ENCODE measurements at regions not wholly inside any gene's neighbourhood (a gene's known extent, or its start where the extent isn't known, plus 50 kb on each side); places are given as distances from the start of the nearest gene placed in this dataset.

- DNase-seq (ENCODE audit: low read depth, low spot score) (no peak), FAIRE-seq (no peak)
- ChIA-PET CTCF (no interaction called here), POLR2A (no interaction called here)
- no peaks in the 10 kb centered on the region for H3K9me1 ChIP-seq (replicated peaks; ENCODE audit: control insufficient read depth, extremely low read depth, insufficient read depth, low read length)
- H3K36me3 ChIP-seq (ENCODE audit: control insufficient read depth in 2 of 2, extremely low read depth in 1 of 2, insufficient read depth in 2 of 2, low read length in 2 of 2), result no peaks in the 10 kb centered on the region
- no peaks in the 10 kb centered on the region for H3K9me3 ChIP-seq (replicated peaks; ENCODE audit: control insufficient read depth, insufficient read depth, low read length)
- no peak overlapping the region for H3K4me3 ChIP-seq (replicated peaks in 1 of 3; ENCODE audit: insufficient read depth in 1 of 3, low read depth in 1 of 3, low read length in 3 of 3)
- H4K20me1 ChIP-seq (replicated peaks; ENCODE audit: control insufficient read depth, extremely low read depth, insufficient read depth, low read length), result no peaks in the 10 kb centered on the region
- TF ChIP-seq MYC (IDR thresholded peaks at IDR 0.05; ENCODE audit: low read depth, low read length) (no peak), GATA2 (IDR thresholded peaks at IDR 0.05; ENCODE audit: insufficient read depth, insufficient read length, low read depth, low read length) (no peak), POLR2AphosphoS5 (IDR thresholded peaks at IDR 0.05; ENCODE audit: insufficient read depth, low read depth, low read length) (no peak), EZH2 (IDR thresholded peaks at IDR 0.05; ENCODE audit: borderline replicate concordance, low read depth, low read length, severe bottlenecking) (no peak), JUN (IDR thresholded peaks at IDR 0.05; ENCODE audit: borderline replicate concordance, insufficient read depth, insufficient read length, low read depth) (no peak), CTCF (IDR thresholded peaks at IDR 0.05; ENCODE audit: extremely low read depth in 1 of 2, insufficient read depth in 1 of 2, low read depth in 1 of 2, low read length in 2 of 2) (no peak), POLR2A (IDR thresholded peaks at IDR 0.05; ENCODE audit: low read depth, low read length) (no peak), MAX (IDR thresholded peaks at IDR 0.05; ENCODE audit: insufficient read depth, insufficient read length) (no peak), FOS (IDR thresholded peaks at IDR 0.05; ENCODE audit: borderline replicate concordance, insufficient read depth, low read length) (no peak)
- no peaks in the 10 kb centered on the region for H3K4me1 ChIP-seq (ENCODE audit: control insufficient read depth, extremely low read depth, insufficient read depth, low read length)
- BruUV-seq (replicated peaks), result no TSS peak
- no peak overlapping the region for H3K27ac ChIP-seq (ENCODE audit: insufficient read depth, low read depth, low read length)
- H3K79me2 ChIP-seq (ENCODE audit: control insufficient read depth, insufficient read depth, low read length), result no peaks in the 10 kb centered on the region
- no peak overlapping the region for H3K9ac ChIP-seq (replicated peaks; ENCODE audit: extremely low read depth, insufficient read depth, low read length)
- no peak overlapping the region for H2AFZ ChIP-seq (ENCODE audit: low read depth, low read length)
- intact Hi-C loops (cut with micrococcal nuclease) (no loop called here), dilution Hi-C loops (cut with MboI; ENCODE audit: extremely low pct_ligation_motif_present, low sequenced_read_pairs) (no loop called here)
- no peak overlapping the region for H3K4me2 ChIP-seq (ENCODE audit: insufficient read depth, low read length)
- H3K27me3 ChIP-seq (ENCODE audit: control insufficient read depth in 2 of 2, insufficient read depth in 2 of 2, low read length in 2 of 2), result no peaks in the 10 kb centered on the region
These were observed 239.4 kb upstream of the STK26 start for GRCh38 chrX:131783555-131784308.

Measured in endothelial cell of umbilical vein (primary cell).